ENCODE measurements at regions not wholly inside any gene's neighbourhood (a gene's known extent, or its start where the extent isn't known, plus 50 kb on each side); places are given as distances from the start of the nearest gene placed in this dataset.

- TF ChIP-seq CTCF (IDR thresholded peaks at IDR 0.05): no peak
- Histone ChIP-seq H3K4me1 (peaks cover 0 to 2% of the 10 kb centered on the region in 2 donors), H3K27me3 (no peaks in the 10 kb centered on the region), H3K27ac (no peak overlapping the region), H3K36me3 (no peaks in the 10 kb centered on the region), H3K9me3 (no peaks in the 10 kb centered on the region), H3K4me3 (no peak overlapping the region)
- intact Hi-C loops (cut with DNase I): no loop called here
- DNase-seq (ENCODE audit: low spot score in 2 of 2): no peak
These were observed 431.2 kb downstream of the TNS3 start for GRCh38 chr7:47150497-47151260.

- Histone ChIP-seq H3K4me3 (no peak overlapping the region), H3K36me3 (no peaks in the 10 kb centered on the region), H3K27me3 (no peaks in the 10 kb centered on the region), H3K4me1 (peaks cover 0 to 2% of the 10 kb centered on the region in 2 donors), H3K27ac (no peak overlapping the region), H3K9me3 (no peaks in the 10 kb centered on the region)
- intact Hi-C loops (cut with DNase I): no loop called here
- no peak for TF ChIP-seq CTCF (IDR thresholded peaks at IDR 0.05)
- no peak for DNase-seq (ENCODE audit: low spot score in 2 of 2)
These were observed 431.9 kb downstream of the TNS3 start for GRCh38 chr7:47149971-47150370.

- Histone ChIP-seq H3K27me3 (no peaks in the 10 kb centered on the region), H3K27ac (no peak overlapping the region), H3K36me3 (no peaks in the 10 kb centered on the region), H3K4me3 (no peak overlapping the region), H3K9me3 (no peaks in the 10 kb centered on the region), H3K4me1 (peaks cover 0 to 2% of the 10 kb centered on the region in 2 donors)
- DNase-seq (ENCODE audit: low spot score in 2 of 2): no peak
- no peak for TF ChIP-seq CTCF (IDR thresholded peaks at IDR 0.05)
- intact Hi-C loops (cut with DNase I): no loop called here
These were observed 432.6 kb downstream of the TNS3 start for GRCh38 chr7:47149208-47149839.

GRCh38 chr7:47148536-47149207 is 433.2 kb downstream of the TNS3 start:
- Histone ChIP-seq H3K9me3 (no peaks in the 10 kb centered on the region), H3K4me3 (no peak overlapping the region), H3K27ac (no peak overlapping the region), H3K36me3 (no peaks in the 10 kb centered on the region), H3K27me3 (no peaks in the 10 kb centered on the region), H3K4me1 (peaks cover 0 to 2% of the 10 kb centered on the region in 2 donors)
- no peak for TF ChIP-seq CTCF (IDR thresholded peaks at IDR 0.05)
- intact Hi-C loops (cut with DNase I): no loop called here
- DNase-seq (ENCODE audit: low spot score in 2 of 2): no peak

- H3K9me3 ChIP-seq: no peaks in the 10 kb centered on the region
- TF ChIP-seq CTCF (IDR thresholded peaks at IDR 0.05): no peak
- no peaks in the 10 kb centered on the region for H3K36me3 ChIP-seq
- intact Hi-C loops (cut with DNase I): no loop called here
- H3K4me1 ChIP-seq: no peaks in the 10 kb centered on the region
- no peak overlapping the region for H3K4me3 ChIP-seq
- no peak for DNase-seq (ENCODE audit: low spot score in 2 of 2)
- H3K27me3 ChIP-seq: no peaks in the 10 kb centered on the region
- H3K27ac ChIP-seq: no peak overlapping the region
These were observed 434.7 kb downstream of the TNS3 start for GRCh38 chr7:47147213-47147631.

All from ascending aorta (tissue), 2 donors.